ENCODE measurements at regions not wholly inside any gene's neighbourhood (a gene's known extent, or its start where the extent isn't known, plus 50 kb on each side); places are given as distances from the start of the nearest gene placed in this dataset.

- Histone ChIP-seq H3K4me1 (no peaks in the 10 kb centered on the region), H3K4me3 (peak overlapping the region in 2 of 12 donors; percentile 12 to 36), H3K27me3 (peaks cover 0 to 14% (median 0%) of the 10 kb centered on the region in 9 donors), H3K27ac (no peak overlapping the region), H3K9me3 (no peaks in the 10 kb centered on the region), H3K36me3 (no peaks in the 10 kb centered on the region)
- TF ChIP-seq CTCF (IDR thresholded peaks at IDR 0.05): no peak
- TF ChIP-seq POLR2A (IDR thresholded peaks at IDR 0.05): no peak
- DNase-seq (no peak), ATAC-seq (no peak)
- 50 to 59% (median 57%) methylated on average over 15 of the region's 15 CpGs for WGBS, 4 donors
- intact Hi-C loops (cut with DNase I): no loop called here
Measured at GRCh38 chr6:168838037-168838399, 397.0 kb downstream of the SMOC2 start.

GRCh38 chr6:168837254-168838036 lies 396.5 kb downstream of the SMOC2 start:
- no peaks in the 10 kb centered on the region for H3K36me3 ChIP-seq
- WGBS, 4 donors: 65 to 70% (median 67%) methylated on average over 15 of the region's 15 CpGs
- intact Hi-C loops (cut with DNase I): no loop called here
- peaks cover 0 to 14% (median 0%) of the 10 kb centered on the region in 9 donors for H3K27me3 ChIP-seq
- no peak for TF ChIP-seq CTCF (IDR thresholded peaks at IDR 0.05)
- TF ChIP-seq POLR2A (IDR thresholded peaks at IDR 0.05): no peak
- no peak overlapping the region for H3K27ac ChIP-seq
- no peaks in the 10 kb centered on the region for H3K9me3 ChIP-seq
- ATAC-seq (no peak), DNase-seq (no peak)
- H3K4me3 ChIP-seq: peak overlapping the region in 2 of 12 donors; percentile 12 to 36
- no peaks in the 10 kb centered on the region for H3K4me1 ChIP-seq

GRCh38 chr6:168835991-168836390 lies 395.0 kb downstream of the SMOC2 start:
- Histone ChIP-seq H3K4me3 (no peak overlapping the region), H3K36me3 (no peaks in the 10 kb centered on the region), H3K4me1 (no peaks in the 10 kb centered on the region), H3K9me3 (no peaks in the 10 kb centered on the region), H3K27me3 (peaks cover 0 to 14% (median 0%) of the 10 kb centered on the region in 9 donors), H3K27ac (no peak overlapping the region)
- no peak for ATAC-seq
- WGBS, 4 donors: 84 to 86% (median 85%) methylated on average over 9 of the region's 9 CpGs
- TF ChIP-seq CTCF (IDR thresholded peaks at IDR 0.05) (no peak), POLR2A (IDR thresholded peaks at IDR 0.05) (no peak)
- intact Hi-C loops (cut with DNase I): no loop called here
- no peak for DNase-seq

- WGBS, 4 donors: 65 to 76% (median 72%) methylated on average over 5 of the region's 5 CpGs
- intact Hi-C loops (cut with DNase I): no loop called here
- Histone ChIP-seq H3K9me3 (no peaks in the 10 kb centered on the region), H3K4me3 (no peak overlapping the region), H3K27me3 (peaks cover 0 to 14% (median 0%) of the 10 kb centered on the region in 9 donors), H3K36me3 (no peaks in the 10 kb centered on the region), H3K27ac (no peak overlapping the region), H3K4me1 (no peaks in the 10 kb centered on the region)
- DNase-seq (no peak), ATAC-seq (no peak)
- TF ChIP-seq CTCF (IDR thresholded peaks at IDR 0.05) (no peak), POLR2A (IDR thresholded peaks at IDR 0.05) (no peak)
Measured at GRCh38 chr6:168834801-168835200, 393.8 kb downstream of the SMOC2 start.

Measured in heart left ventricle (tissue), 16 donors.